ENCODE measurements at regions not wholly inside any gene's neighbourhood (a gene's known extent, or its start where the extent isn't known, plus 50 kb on each side); places are given as distances from the start of the nearest gene placed in this dataset.
"Not testable (repeated sequence)": the region's sequence is repeated elsewhere in the genome, so short reads cannot be mapped to it uniquely, and the experiment has no call there.

GRCh38 chr12:9464408-9464807 is 143.3 kb downstream of the KLRB1 start:
- CTCF ChIA-PET: no interaction called here

GRCh38 chr12:9455516-9455915 is 152.2 kb downstream of the KLRB1 start:
- DNase-seq (ENCODE audit: low read depth, low spot score); H3K9ac ChIP-seq (ENCODE audit: low read length); intact Hi-C loops (cut with micrococcal nuclease); H3K79me2 ChIP-seq (ENCODE audit: insufficient read depth, low read length); H3K27ac ChIP-seq (ENCODE audit: low read depth, low read length); H4K20me1 ChIP-seq (ENCODE audit: insufficient read depth); H2AFZ ChIP-seq (ENCODE audit: low read depth, low read length, poor library complexity, severe bottlenecking); H3K4me3 ChIP-seq (replicated peaks in 1 of 2; ENCODE audit: low read depth in 1 of 2, low read length in 2 of 2); H3K36me3 ChIP-seq (ENCODE audit: control insufficient read depth in 1 of 2, insufficient read depth in 2 of 2, low read length in 2 of 2); BruUV-seq (replicated peaks); H3K27me3 ChIP-seq (ENCODE audit: insufficient read depth, low read length); ATAC-seq; POLR2A ChIA-PET; H3K9me3 ChIP-seq (ENCODE audit: control insufficient read depth in 1 of 2, insufficient read depth in 1 of 2, low read depth in 1 of 2, low read length in 2 of 2); H3K4me2 ChIP-seq (ENCODE audit: low read length); RAD21 ChIA-PET (ENCODE audit: low non-redundant PET in 1 of 2, low total read pairs in 2 of 2, uncharacterized antibody in 2 of 2, unreplicated experiment in 2 of 2); H3K9me2 ChIP-seq (ENCODE audit: insufficient read depth); CTCF ChIA-PET; H3K4me1 ChIP-seq (ENCODE audit: control insufficient read depth in 1 of 2, insufficient read depth in 2 of 2, low read length in 2 of 2): not testable (repeated sequence)

More at GRCh38 chr12:9464408-9464807, 143.3 kb downstream of the KLRB1 start:
- no peak for TF ChIP-seq EZH2phosphoT487 (IDR thresholded peaks at IDR 0.05; ENCODE audit: borderline replicate concordance)
- no peak for TF ChIP-seq POLR2A (IDR thresholded peaks at IDR 0.05; ENCODE audit: borderline replicate concordance, extremely low read depth, insufficient read depth, insufficient read length)
- no peak for TF ChIP-seq CTCF (IDR thresholded peaks at IDR 0.05 in 2 of 3, conservative IDR thresholded peaks at IDR 0.05 in 1 of 3; ENCODE audit: borderline replicate concordance in 1 of 3, insufficient read depth in 1 of 3, low read depth in 2 of 3, low read length in 2 of 3)
- TF ChIP-seq SRF (IDR thresholded peaks at IDR 0.05; ENCODE audit: low read depth): no peak
- no peak for DNase-seq (ENCODE audit: low read depth, low spot score)
- H3K4me2 ChIP-seq (ENCODE audit: low read length): no peak overlapping the region
- H4K20me1 ChIP-seq (ENCODE audit: insufficient read depth): no peaks in the 10 kb centered on the region
- RAD21 ChIA-PET (ENCODE audit: low non-redundant PET in 1 of 2, low total read pairs in 2 of 2, uncharacterized antibody in 2 of 2, unreplicated experiment in 2 of 2): no interaction called here
- H3K4me3 ChIP-seq (replicated peaks in 1 of 2; ENCODE audit: low read depth in 1 of 2, low read length in 2 of 2): no peak overlapping the region
- no peaks in the 10 kb centered on the region for H3K36me3 ChIP-seq (ENCODE audit: control insufficient read depth in 1 of 2, insufficient read depth in 2 of 2, low read length in 2 of 2)
- no peaks in the 10 kb centered on the region for H3K9me3 ChIP-seq (ENCODE audit: control insufficient read depth in 1 of 2, insufficient read depth in 1 of 2, low read depth in 1 of 2, low read length in 2 of 2)
- no peaks in the 10 kb centered on the region for H3K79me2 ChIP-seq (ENCODE audit: insufficient read depth, low read length)
- ATAC-seq: no peak
- H3K4me1 ChIP-seq (ENCODE audit: control insufficient read depth in 1 of 2, insufficient read depth in 2 of 2, low read length in 2 of 2): no peaks in the 10 kb centered on the region
- no TSS peak for BruUV-seq (replicated peaks)
- no peak overlapping the region for H2AFZ ChIP-seq (ENCODE audit: low read depth, low read length, poor library complexity, severe bottlenecking)
- no peaks in the 10 kb centered on the region for H3K9me2 ChIP-seq (ENCODE audit: insufficient read depth)
- no peak overlapping the region for H3K9ac ChIP-seq (ENCODE audit: low read length)
- intact Hi-C loops (cut with micrococcal nuclease): loop anchor here (10.0 kb wide), 1 partner anchor 90 kb away; no protein-coding TSS in a partner anchor
- POLR2A ChIA-PET: no interaction called here
- H3K27me3 ChIP-seq (ENCODE audit: insufficient read depth, low read length): no peaks in the 10 kb centered on the region
- H3K27ac ChIP-seq (ENCODE audit: low read depth, low read length): no peak overlapping the region

- BruUV-seq (replicated peaks); H3K9ac ChIP-seq (ENCODE audit: low read length); RAD21 ChIA-PET (ENCODE audit: low non-redundant PET in 1 of 2, low total read pairs in 2 of 2, uncharacterized antibody in 2 of 2, unreplicated experiment in 2 of 2); POLR2A ChIA-PET; H3K9me2 ChIP-seq (ENCODE audit: insufficient read depth); intact Hi-C loops (cut with micrococcal nuclease); H3K27me3 ChIP-seq (ENCODE audit: insufficient read depth, low read length); CTCF ChIA-PET; ATAC-seq; H3K9me3 ChIP-seq (ENCODE audit: control insufficient read depth in 1 of 2, insufficient read depth in 1 of 2, low read depth in 1 of 2, low read length in 2 of 2); H3K36me3 ChIP-seq (ENCODE audit: control insufficient read depth in 1 of 2, insufficient read depth in 2 of 2, low read length in 2 of 2); DNase-seq (ENCODE audit: low read depth, low spot score); H3K4me3 ChIP-seq (replicated peaks in 1 of 2; ENCODE audit: low read depth in 1 of 2, low read length in 2 of 2); H3K4me1 ChIP-seq (ENCODE audit: control insufficient read depth in 1 of 2, insufficient read depth in 2 of 2, low read length in 2 of 2); H2AFZ ChIP-seq (ENCODE audit: low read depth, low read length, poor library complexity, severe bottlenecking); H4K20me1 ChIP-seq (ENCODE audit: insufficient read depth); H3K79me2 ChIP-seq (ENCODE audit: insufficient read depth, low read length); H3K27ac ChIP-seq (ENCODE audit: low read depth, low read length); H3K4me2 ChIP-seq (ENCODE audit: low read length): not testable (repeated sequence)
Observed at GRCh38 chr12:9454021-9454420, 153.7 kb downstream of the KLRB1 start.

GRCh38 chr12:9450127-9450567 is 157.6 kb downstream of the KLRB1 start:
- POLR2A ChIA-PET; ATAC-seq; H3K27me3 ChIP-seq (ENCODE audit: insufficient read depth, low read length); H3K9me2 ChIP-seq (ENCODE audit: insufficient read depth); H2AFZ ChIP-seq (ENCODE audit: low read depth, low read length, poor library complexity, severe bottlenecking); intact Hi-C loops (cut with micrococcal nuclease); H3K4me2 ChIP-seq (ENCODE audit: low read length); BruUV-seq (replicated peaks); RAD21 ChIA-PET (ENCODE audit: low non-redundant PET in 1 of 2, low total read pairs in 2 of 2, uncharacterized antibody in 2 of 2, unreplicated experiment in 2 of 2); H3K36me3 ChIP-seq (ENCODE audit: control insufficient read depth in 1 of 2, insufficient read depth in 2 of 2, low read length in 2 of 2); H4K20me1 ChIP-seq (ENCODE audit: insufficient read depth); H3K4me3 ChIP-seq (replicated peaks in 1 of 2; ENCODE audit: low read depth in 1 of 2, low read length in 2 of 2); H3K79me2 ChIP-seq (ENCODE audit: insufficient read depth, low read length); H3K4me1 ChIP-seq (ENCODE audit: control insufficient read depth in 1 of 2, insufficient read depth in 2 of 2, low read length in 2 of 2); H3K9me3 ChIP-seq (ENCODE audit: control insufficient read depth in 1 of 2, insufficient read depth in 1 of 2, low read depth in 1 of 2, low read length in 2 of 2); DNase-seq (ENCODE audit: low read depth, low spot score); H3K9ac ChIP-seq (ENCODE audit: low read length); H3K27ac ChIP-seq (ENCODE audit: low read depth, low read length): not testable (repeated sequence)
- CTCF ChIA-PET: interaction anchor here (1.0 kb wide), 1 partner anchor 19 kb away, joined by 3 read pairs; no protein-coding TSS in a partner anchor

Data from HCT116 (cell line).